Fibroblast of lung (primary cell): ENCODE measurements at regions not wholly inside any gene's neighbourhood (a gene's known extent, or its start where the extent isn't known, plus 50 kb on each side); places are given as distances from the start of the nearest gene placed in this dataset.
A peak's percentile ranks its signal among the peaks of the same experiment; 100 is the strongest.

Experiments used
- DNase-seq, 2 donors: peaks; one replicate each; pipeline versions ENCODE4 v3.0.0 to v3.0.0-alpha.2; 2010; ENCODE audit warnings: low read depth in 2 of 2
- H2AFZ ChIP-seq: 2 replicates; pipeline ENCODE4 v1.5.1; 2012; ENCODE audit warnings: low read length, control low read depth, inconsistent platforms
- H3K27ac ChIP-seq: 2 replicates; pipeline ENCODE4 v1.5.1; 2011; ENCODE audit warnings: low read length, control low read depth; ENCODE audit not compliant: insufficient read depth
- H3K27me3 ChIP-seq: 2 replicates; pipeline ENCODE4 v1.5.1; 2011; ENCODE audit warnings: mild to moderate bottlenecking, low read length; ENCODE audit not compliant: control insufficient read depth, insufficient read depth
- H3K36me3 ChIP-seq: 2 replicates; pipeline ENCODE4 v1.5.1; 2011; ENCODE audit warnings: low read length; ENCODE audit not compliant: control insufficient read depth, insufficient read depth
- H3K4me1 ChIP-seq: 2 replicates; pipeline ENCODE4 v1.5.1; 2011; ENCODE audit warnings: low read length; ENCODE audit not compliant: control insufficient read depth, insufficient read depth; ENCODE audit errors: extremely low read depth
- H3K4me2 ChIP-seq: 2 replicates; pipeline ENCODE4 v1.5.1; 2011; ENCODE audit warnings: low read length, control low read depth; ENCODE audit not compliant: insufficient read depth; ENCODE audit errors: extremely low read depth
- H3K4me3 ChIP-seq, 4 experiments: fragments of 200-600 bp in 1 of 4; sonication (generic) in 1 of 4; replicated peaks in 1 of 4; 2 replicates each; pipeline ENCODE4 v1.5.1; 2011 to 2016; ENCODE audit warnings: low read length in 4 of 4, low read depth in 3 of 4, mild to moderate bottlenecking in 3 of 4, control low read depth in 2 of 4, inconsistent platforms in 1 of 4, mixed read lengths in 1 of 4; ENCODE audit not compliant: insufficient read depth in 1 of 4; ENCODE audit errors: control extremely low read depth in 1 of 4
- H3K79me2 ChIP-seq: 2 replicates; pipeline ENCODE4 v1.5.1; 2012; ENCODE audit warnings: mild to moderate bottlenecking, low read length, inconsistent platforms; ENCODE audit not compliant: control insufficient read depth, insufficient read depth
- H3K9ac ChIP-seq: 2 replicates; pipeline ENCODE4 v1.5.1; 2011; ENCODE audit warnings: mild to moderate bottlenecking, low read length, control low read depth; ENCODE audit not compliant: insufficient read depth
- H3K9me3 ChIP-seq: 2 replicates; pipeline ENCODE4 v1.5.1; 2012; ENCODE audit warnings: low read depth, low read length; ENCODE audit not compliant: control insufficient read depth, insufficient read depth
- H4K20me1 ChIP-seq: 2 replicates; pipeline ENCODE4 v1.5.1; 2011; ENCODE audit warnings: low read length; ENCODE audit not compliant: control insufficient read depth, insufficient read depth; ENCODE audit errors: extremely low read depth
- CTCF ChIP-seq, 2 donors: IDR thresholded peaks in 1 of 2; conservative IDR thresholded peaks in 1 of 2; 1 replicate in 1 of 2; 2 replicates in 1 of 2; pipeline ENCODE4 v1.5.1; 2011 to 2012; ENCODE audit warnings: low read length in 2 of 2, control low read depth in 1 of 2, inconsistent platforms in 1 of 2, low read depth in 1 of 2, mild to moderate bottlenecking in 1 of 2
- EZH2 ChIP-seq: IDR thresholded peaks from 2 replicates; pipeline ENCODE4 v1.5.1; 2012; ENCODE audit warnings: low read length, control low read depth, mild to moderate bottlenecking; ENCODE audit errors: missing control alignments

GRCh38 chr14:28599191-28599590, 167.4 kb upstream of the FOXG1 start:
- Histone ChIP-seq H3K27me3 (no peaks in the 10 kb centered on the region), H3K36me3 (no peaks in the 10 kb centered on the region)

GRCh38 chr14:28599605-28600004, 167.0 kb upstream of the FOXG1 start:
- no peaks in the 10 kb centered on the region for H3K27me3 ChIP-seq
- no peak overlapping the region for H3K4me2 ChIP-seq
- no peaks in the 10 kb centered on the region for H3K79me2 ChIP-seq
- no peak overlapping the region for H3K27ac ChIP-seq
- no peak overlapping the region for H3K9ac ChIP-seq
- H3K4me1 ChIP-seq: no peaks in the 10 kb centered on the region
- H3K9me3 ChIP-seq: no peaks in the 10 kb centered on the region
- H3K36me3 ChIP-seq: no peaks in the 10 kb centered on the region
- TF ChIP-seq CTCF (conservative IDR thresholded peaks at IDR 0.05 in 1 of 2, IDR thresholded peaks at IDR 0.05 in 1 of 2; ENCODE audit: low read depth in 1 of 2, low read length in 2 of 2): no peak
- TF ChIP-seq EZH2: no peak
- H3K4me3 ChIP-seq: no peak overlapping the region
- no peak overlapping the region for H2AFZ ChIP-seq
- DNase-seq: no peak
- no peaks in the 10 kb centered on the region for H4K20me1 ChIP-seq

More at GRCh38 chr14:28599191-28599590, 167.4 kb upstream of the FOXG1 start:
- Histone ChIP-seq H3K4me1 (no peaks in the 10 kb centered on the region), H2AFZ (no peak overlapping the region), H3K27ac (no peak overlapping the region), H3K9me3 (no peaks in the 10 kb centered on the region), H3K4me2 (no peak overlapping the region), H4K20me1 (no peaks in the 10 kb centered on the region), H3K4me3 (no peak overlapping the region), H3K9ac (no peak overlapping the region), H3K79me2 (no peaks in the 10 kb centered on the region)
- TF ChIP-seq CTCF (conservative IDR thresholded peaks at IDR 0.05 in 1 of 2, IDR thresholded peaks at IDR 0.05 in 1 of 2; ENCODE audit: low read depth in 1 of 2, low read length in 2 of 2) (no peak), EZH2 (no peak)
- DNase-seq: no peak

DNA sequence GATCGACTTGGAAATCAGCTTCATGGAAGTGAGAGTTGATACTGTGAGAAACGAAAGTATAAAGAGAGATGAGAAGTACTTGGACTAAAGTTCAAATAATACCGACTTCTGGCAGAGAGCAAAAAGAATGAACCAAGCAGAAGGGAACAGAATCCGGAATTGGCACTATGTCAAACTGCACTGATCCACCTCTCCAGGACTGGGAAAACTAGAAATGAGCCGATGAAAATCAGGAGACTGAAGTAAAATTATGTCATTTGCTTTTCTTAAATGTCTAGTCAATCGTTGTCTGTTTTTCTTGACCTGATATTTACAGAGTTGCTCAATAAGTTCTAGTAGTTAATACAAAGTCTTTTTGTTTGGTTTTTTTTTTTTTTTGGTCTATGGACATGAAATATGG, 163.0 kb upstream of the FOXG1 start:
- Histone ChIP-seq H3K9ac (no peak overlapping the region), H3K27ac (no peak overlapping the region), H3K4me3 (no peak overlapping the region), H3K27me3 (no peaks in the 10 kb centered on the region), H3K79me2 (no peaks in the 10 kb centered on the region), H2AFZ (no peak overlapping the region), H3K4me2 (no peak overlapping the region), H3K36me3 (no peaks in the 10 kb centered on the region), H4K20me1 (no peaks in the 10 kb centered on the region), H3K9me3 (no peaks in the 10 kb centered on the region), H3K4me1 (no peaks in the 10 kb centered on the region)
- TF ChIP-seq EZH2 (no peak), CTCF (conservative IDR thresholded peaks at IDR 0.05 in 1 of 2, IDR thresholded peaks at IDR 0.05 in 1 of 2; ENCODE audit: low read depth in 1 of 2, low read length in 2 of 2) (no peak)
- peak; percentile 10 to 22 for DNase-seq
